ENCODE measurements at regions not wholly inside any gene's neighbourhood (a gene's known extent, or its start where the extent isn't known, plus 50 kb on each side); places are given as distances from the start of the nearest gene placed in this dataset.
"Not testable (repeated sequence)": the region's sequence is repeated elsewhere in the genome, so short reads cannot be mapped to it uniquely, and the experiment has no call there.

GRCh38 chr11:24082241-24082640, 414.6 kb upstream of the LUZP2 start:
- DNase-seq = no peak

- DNase-seq = no peak
Measured at GRCh38 chr11:24082860-24083259, 414.0 kb upstream of the LUZP2 start.

- DNase-seq = no peak
Measured at GRCh38 chr11:24084956-24085355, 411.9 kb upstream of the LUZP2 start.

GRCh38 chr11:24086921-24087320, 409.9 kb upstream of the LUZP2 start:
- DNase-seq = no peak

- DNase-seq = no peak
Measured at GRCh38 chr11:24091594-24091993, 405.3 kb upstream of the LUZP2 start.

GRCh38 chr11:24093375-24093774, 403.5 kb upstream of the LUZP2 start:
- DNase-seq = no peak

GRCh38 chr11:24108609-24109008, 388.2 kb upstream of the LUZP2 start:
- no peak for DNase-seq

- no peak for DNase-seq
Measured at GRCh38 chr11:24122291-24122690, 374.6 kb upstream of the LUZP2 start.

GRCh38 chr11:24124876-24125275, 372.0 kb upstream of the LUZP2 start:
- DNase-seq = no peak

GRCh38 chr11:24131698-24132097, 365.2 kb upstream of the LUZP2 start:
- DNase-seq = no peak

GRCh38 chr11:24132471-24132870, 364.4 kb upstream of the LUZP2 start:
- no peak for DNase-seq

GRCh38 chr11:24134879-24135589, 361.8 kb upstream of the LUZP2 start:
- DNase-seq = no peak

- DNase-seq = no peak
Measured at GRCh38 chr11:24142062-24142461, 354.8 kb upstream of the LUZP2 start.

- DNase-seq = peak; percentile 22
Measured at GRCh38 chr11:24145411-24145810, 351.4 kb upstream of the LUZP2 start.

- no peak for DNase-seq
Measured at GRCh38 chr11:24153337-24153736, 343.5 kb upstream of the LUZP2 start.

GRCh38 chr11:24155792-24156191, 341.1 kb upstream of the LUZP2 start:
- DNase-seq = peak; percentile 18

GRCh38 chr11:24157316-24157715, 339.5 kb upstream of the LUZP2 start:
- no peak for DNase-seq

GRCh38 chr11:24161587-24161986, 335.3 kb upstream of the LUZP2 start:
- no peak for DNase-seq

GRCh38 chr11:24163146-24163545, 333.7 kb upstream of the LUZP2 start:
- DNase-seq = no peak

GRCh38 chr11:24163841-24164240, 333.0 kb upstream of the LUZP2 start:
- DNase-seq = no peak

- no peak for DNase-seq
Measured at GRCh38 chr11:24171869-24172268, 325.0 kb upstream of the LUZP2 start.

GRCh38 chr11:24181395-24182047, 315.3 kb upstream of the LUZP2 start:
- DNase-seq = no peak

GRCh38 chr11:24185535-24185934, 311.3 kb upstream of the LUZP2 start:
- DNase-seq = not testable (repeated sequence)

GRCh38 chr11:24196733-24197132, 300.1 kb upstream of the LUZP2 start:
- DNase-seq = no peak

- peak; percentile 10 for DNase-seq
Measured at GRCh38 chr11:24198481-24198880, 298.4 kb upstream of the LUZP2 start.
